OCI-M1 (cell line): ENCODE measurements at regions not wholly inside any gene's neighbourhood (a gene's known extent, or its start where the extent isn't known, plus 50 kb on each side); places are given as distances from the start of the nearest gene placed in this dataset.

Experiments
- DNase-seq: peaks from one replicate; lab custom pipeline; 2025; lab: John Stamatoyannopoulos, UW

DNA sequence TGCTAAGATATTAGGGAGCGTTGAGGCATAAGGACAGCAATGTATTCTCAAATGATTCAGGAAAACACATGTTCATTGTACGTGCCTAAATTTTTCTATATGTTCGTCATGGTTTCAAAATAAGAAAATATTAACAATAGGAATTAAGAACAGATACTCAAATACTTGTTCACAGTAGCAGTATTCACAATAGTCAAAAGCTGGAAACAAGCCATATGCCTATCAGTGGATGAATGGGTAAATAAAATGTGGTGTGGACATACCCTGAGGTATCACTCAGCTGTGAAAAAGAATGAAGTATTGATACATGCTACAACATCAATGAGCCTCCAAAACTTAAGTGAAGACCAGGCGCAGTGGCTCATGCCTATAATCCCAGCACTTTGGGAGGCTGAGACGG lies 84.7 kb upstream of the PTER start:
- no peak for DNase-seq

DNA sequence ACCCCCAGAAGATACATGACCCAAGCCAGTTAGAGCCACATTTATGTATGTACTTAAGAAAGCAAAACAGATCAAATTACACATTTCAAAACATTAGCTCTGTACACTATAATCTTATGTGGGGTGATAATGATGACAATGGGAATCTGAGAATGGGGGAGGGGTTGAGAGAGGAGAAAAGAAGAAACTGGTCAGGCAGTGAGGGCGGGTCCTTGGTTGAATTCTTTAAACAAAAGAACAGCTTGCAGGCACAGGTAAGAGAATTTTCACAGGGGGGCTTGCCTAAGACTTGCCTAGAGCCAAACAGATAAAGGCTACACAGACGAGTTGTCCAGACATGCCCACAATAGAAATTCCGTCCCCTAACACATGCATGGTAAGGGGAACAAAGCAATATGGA lies 76.8 kb upstream of the PTER start:
- no peak for DNase-seq

DNA sequence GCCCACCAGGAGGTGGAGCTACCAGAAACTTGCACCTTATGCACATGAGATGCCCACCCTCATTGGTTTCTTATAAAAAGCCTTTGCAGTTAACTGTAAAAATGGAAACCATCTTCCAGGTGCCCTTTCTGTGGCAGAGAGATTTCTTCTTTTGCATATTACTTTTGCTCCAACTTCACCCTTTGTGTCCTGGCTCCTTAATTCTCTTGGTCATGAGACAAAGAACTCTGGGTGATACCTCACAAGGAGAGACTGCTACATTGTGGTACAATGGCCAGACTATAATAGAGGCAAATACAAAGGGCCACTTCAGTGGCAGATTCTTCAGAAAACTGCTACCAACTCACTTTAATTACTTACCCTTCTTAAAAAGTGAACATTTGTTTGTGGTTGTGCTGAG lies 76.4 kb upstream of the PTER start:
- DNase-seq: no peak

DNA sequence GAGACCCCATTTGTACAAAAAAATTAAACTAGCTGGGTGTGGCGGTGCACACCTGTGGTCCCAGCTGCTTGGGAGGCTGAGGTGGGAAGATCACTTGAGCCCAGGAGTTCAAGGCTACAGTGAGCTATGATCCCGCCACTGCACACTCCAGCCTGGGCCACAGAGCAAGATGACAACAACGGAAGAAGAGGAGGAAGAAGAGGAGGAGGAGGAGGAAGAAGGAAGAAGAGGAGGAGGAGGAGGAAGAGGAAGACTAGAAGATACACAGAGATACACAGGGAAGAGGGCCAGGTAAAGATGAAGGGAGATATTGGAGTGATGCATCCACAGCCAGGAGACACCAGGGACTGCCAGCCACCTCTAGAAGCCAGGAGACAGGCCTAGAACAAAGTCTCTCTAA lies 75.7 kb upstream of the PTER start:
- DNase-seq: no peak

DNA sequence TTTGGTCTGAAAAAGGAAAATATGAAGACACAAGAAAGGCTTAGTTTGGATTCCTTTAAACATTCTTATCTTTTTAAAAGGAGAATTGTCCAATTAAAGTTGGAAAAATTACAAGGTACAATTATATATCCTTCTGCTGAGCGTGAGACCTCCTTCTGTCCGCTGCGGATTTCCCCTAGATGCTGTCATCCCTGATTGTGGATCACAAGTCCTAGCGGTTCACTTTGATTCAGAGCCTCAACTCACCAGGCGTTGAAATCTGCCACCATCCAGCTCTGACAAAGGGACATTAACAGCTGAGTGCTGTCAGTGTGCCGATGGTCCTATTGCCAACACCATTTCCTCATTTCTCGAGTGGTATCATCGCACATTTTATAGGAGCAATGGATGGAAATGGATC lies 73.1 kb upstream of the PTER start:
- no peak for DNase-seq

DNA sequence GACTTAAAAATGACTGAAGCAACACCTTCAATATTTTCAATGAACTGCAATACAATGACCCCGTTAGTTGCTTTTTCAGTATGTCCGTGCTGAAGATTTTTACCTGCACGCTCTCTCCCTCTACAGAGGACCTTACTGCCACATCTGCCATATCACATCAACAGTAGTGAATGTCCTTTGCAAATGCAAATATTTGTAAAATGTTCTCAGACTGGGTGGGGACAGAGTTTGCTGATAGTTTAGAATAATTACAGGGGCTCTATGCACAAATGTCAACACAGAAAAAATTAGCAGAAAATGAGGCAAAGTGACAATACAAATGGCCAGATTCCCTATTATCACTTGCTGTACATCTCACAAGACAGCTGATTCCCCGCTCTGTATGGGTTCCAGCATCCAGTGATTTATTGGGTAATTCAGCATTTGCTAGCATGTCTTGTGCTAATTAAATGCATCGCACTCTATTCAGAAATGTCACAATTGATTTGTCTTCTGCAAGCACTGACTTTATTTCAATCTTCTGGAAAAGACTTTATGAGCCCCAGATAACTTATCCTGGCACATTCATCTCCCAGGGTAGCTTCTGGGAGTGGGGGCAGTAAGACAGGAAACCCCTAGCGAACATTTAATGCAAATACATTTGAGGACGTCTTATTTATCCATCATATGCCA lies 69.1 kb upstream of the PTER start:
- DNase-seq: no peak

DNA sequence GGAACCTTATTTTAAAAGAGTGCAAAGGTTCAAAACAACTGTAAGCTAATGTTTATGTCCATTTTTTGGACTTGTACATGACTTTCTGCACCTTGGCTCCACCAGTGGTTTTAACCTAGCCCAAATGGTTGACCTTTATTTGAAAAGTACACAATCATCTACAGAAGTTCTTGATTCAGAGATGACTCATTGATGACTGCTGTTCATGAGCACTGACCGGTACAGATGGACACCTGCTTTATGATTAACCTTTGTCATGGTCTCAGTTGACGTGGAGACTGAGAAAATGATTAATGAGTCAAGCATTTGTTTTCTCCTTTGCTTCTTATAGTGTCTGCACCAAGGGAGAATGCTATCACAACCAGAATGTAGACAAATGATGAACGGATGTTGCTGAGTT lies 55.7 kb upstream of the PTER start:
- no peak for DNase-seq

DNA sequence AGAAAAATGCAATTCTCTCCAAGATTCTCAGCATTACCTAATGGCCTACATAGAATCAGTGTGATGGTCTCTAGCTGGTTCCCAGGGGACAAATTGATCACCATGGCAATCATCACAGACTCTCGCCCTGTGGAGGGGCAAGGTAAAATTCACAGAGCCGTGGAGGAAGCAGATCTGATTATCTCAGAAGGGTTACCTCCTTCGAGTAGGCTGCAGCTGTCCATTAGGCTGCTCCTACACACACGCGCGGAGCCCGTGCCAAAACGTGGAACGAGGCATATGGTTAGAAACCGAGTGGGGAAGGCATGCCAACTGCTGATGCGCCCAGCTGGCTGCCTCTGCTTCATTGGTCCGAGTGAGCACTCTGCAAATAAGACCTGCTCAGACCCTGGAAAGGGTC lies 52.8 kb upstream of the PTER start:
- DNase-seq: no peak

DNA sequence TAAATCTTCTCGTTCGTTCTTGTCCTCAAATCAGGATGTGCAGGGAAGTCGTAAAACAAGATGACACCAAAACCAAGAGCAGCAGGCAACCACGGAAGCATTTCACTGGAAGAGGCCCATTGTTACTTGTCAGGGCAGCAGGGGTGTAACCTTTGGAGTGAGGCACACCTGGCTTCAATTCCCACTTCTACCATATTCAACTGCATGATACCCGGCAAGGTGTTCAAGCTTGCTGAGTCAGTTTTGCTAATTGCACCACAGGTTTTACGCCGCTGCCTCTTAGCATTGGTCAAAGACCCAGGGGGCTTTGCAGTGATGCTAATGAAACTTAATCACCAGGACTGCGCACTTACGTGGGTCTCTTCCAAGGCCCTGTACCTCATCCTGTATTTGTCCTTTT lies 50.0 kb upstream of the PTER start:
- no peak for DNase-seq
